GM12878 (cell line): ENCODE measurements at regions not wholly inside any gene's neighbourhood (a gene's known extent, or its start where the extent isn't known, plus 50 kb on each side); places are given as distances from the start of the nearest gene placed in this dataset.

Experiments
- EGR1 ChIP-seq, 2 experiments: IDR thresholded peaks; 1 replicate in 1 of 2; 2 replicates in 1 of 2; pipeline ENCODE4 v1.6.1; 2011 to 2012; ENCODE audit warnings: low read depth in 2 of 2, low read length in 2 of 2, borderline replicate concordance in 1 of 2, mild to moderate bottlenecking in 1 of 2, moderate library complexity in 1 of 2
- EZH2 ChIP-seq: IDR thresholded peaks from 2 replicates; pipeline ENCODE4 v1.6.1; 2012; ENCODE audit warnings: low read depth, mild to moderate bottlenecking, control low read depth, inconsistent platforms, low read length, borderline replicate concordance; ENCODE audit not compliant: control insufficient read depth
- JUND ChIP-seq: IDR thresholded peaks from 2 replicates; pipeline ENCODE4 v1.6.1; 2012; ENCODE audit warnings: low read depth, mild to moderate bottlenecking, low read length, improper control_type of control experiment, moderate library complexity
- POLR2A ChIP-seq: IDR thresholded peaks from 2 replicates; pipeline ENCODE4 v1.6.1; 2011; ENCODE audit warnings: low read depth, mild to moderate bottlenecking, low read length
- POLR2AphosphoS5 ChIP-seq: IDR thresholded peaks from 2 replicates; pipeline ENCODE4 v1.6.1; 2011; ENCODE audit warnings: mild to moderate bottlenecking, low read length, inconsistent platforms
- SUPT20H ChIP-seq: IDR thresholded peaks from 2 replicates; pipeline ENCODE4 v1.6.1; 2011; ENCODE audit warnings: low read depth, mild to moderate bottlenecking, low read length, moderate library complexity, borderline replicate concordance; ENCODE audit not compliant: control insufficient read depth
- SUZ12 ChIP-seq: fragments of 200-600 bp; sonication (generic); IDR thresholded peaks from one replicate; pipeline ENCODE4 v1.6.1; 2018; ENCODE audit warnings: antibody characterized with exemption, mild to moderate bottlenecking; ENCODE audit not compliant: unreplicated experiment
- TAF1 ChIP-seq: IDR thresholded peaks from 2 replicates; pipeline ENCODE4 v1.6.1; 2011; ENCODE audit warnings: mild to moderate bottlenecking, low read depth, low read length, borderline replicate concordance
- ZNF24 ChIP-seq: fragments of 450-650 bp; IDR thresholded peaks from 2 replicates; pipeline ENCODE4 v1.6.1; 2017; ENCODE audit warnings: antibody characterized with exemption, mild to moderate bottlenecking
- ZNF274 ChIP-seq: IDR thresholded peaks from one replicate; pipeline ENCODE4 v1.8.0; 2011; ENCODE audit not compliant: insufficient read length, insufficient read depth
- ZZZ3 ChIP-seq: IDR thresholded peaks from 2 replicates; pipeline ENCODE4 v1.6.1; 2011; ENCODE audit warnings: low read depth; ENCODE audit not compliant: control insufficient read depth, insufficient read length
- TF ChIP-seq, protein P1 (sequence below), 3 experiments: IDR thresholded peaks in 2 of 3; conservative IDR thresholded peaks in 1 of 3; 2 replicates each; pipeline ENCODE4 v1.5.1; 2011; ENCODE audit warnings: low read depth in 3 of 3, low read length in 3 of 3, mild to moderate bottlenecking in 3 of 3, control low read depth in 2 of 3, moderate library complexity in 2 of 3, inconsistent platforms in 1 of 3, mixed read lengths in 1 of 3; ENCODE audit not compliant: control insufficient read depth in 2 of 3, insufficient read depth in 1 of 3; ENCODE audit errors: extremely low read depth in 1 of 3
- TF ChIP-seq, protein P2 (sequence below): fragments of 450-650 bp; IDR thresholded peaks from 2 replicates; pipeline ENCODE4 v1.6.1; 2018; ENCODE audit warnings: borderline replicate concordance, mild to moderate bottlenecking; ENCODE audit not compliant: partially characterized antibody
- TF ChIP-seq, protein P3 (sequence below): IDR thresholded peaks from 2 replicates; pipeline ENCODE4 v1.6.1; 2011; ENCODE audit warnings: low read depth, mild to moderate bottlenecking, low read length, moderate library complexity, borderline replicate concordance; ENCODE audit errors: extremely low read depth

DNA sequence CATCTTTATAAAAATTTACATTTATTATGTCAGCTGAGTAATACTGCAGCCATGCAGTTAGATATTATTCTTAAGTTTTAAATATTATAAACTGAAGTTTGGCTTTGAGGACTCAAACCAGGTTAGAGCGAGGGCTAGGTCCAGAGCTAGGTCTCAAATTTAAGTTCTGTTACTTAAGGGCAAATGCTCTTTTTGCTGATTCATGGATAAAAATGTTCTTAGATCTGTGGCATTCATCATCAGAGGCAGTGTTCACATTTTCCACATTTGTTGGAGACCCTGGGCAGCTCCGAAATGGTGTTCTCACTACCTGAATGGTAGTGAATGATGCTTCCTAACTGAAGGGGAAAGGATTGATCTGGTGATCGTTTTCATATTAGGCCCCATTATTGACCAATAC is 121.4 kb upstream of the MB21D2 start:
- TF ChIP-seq, protein P1, sequence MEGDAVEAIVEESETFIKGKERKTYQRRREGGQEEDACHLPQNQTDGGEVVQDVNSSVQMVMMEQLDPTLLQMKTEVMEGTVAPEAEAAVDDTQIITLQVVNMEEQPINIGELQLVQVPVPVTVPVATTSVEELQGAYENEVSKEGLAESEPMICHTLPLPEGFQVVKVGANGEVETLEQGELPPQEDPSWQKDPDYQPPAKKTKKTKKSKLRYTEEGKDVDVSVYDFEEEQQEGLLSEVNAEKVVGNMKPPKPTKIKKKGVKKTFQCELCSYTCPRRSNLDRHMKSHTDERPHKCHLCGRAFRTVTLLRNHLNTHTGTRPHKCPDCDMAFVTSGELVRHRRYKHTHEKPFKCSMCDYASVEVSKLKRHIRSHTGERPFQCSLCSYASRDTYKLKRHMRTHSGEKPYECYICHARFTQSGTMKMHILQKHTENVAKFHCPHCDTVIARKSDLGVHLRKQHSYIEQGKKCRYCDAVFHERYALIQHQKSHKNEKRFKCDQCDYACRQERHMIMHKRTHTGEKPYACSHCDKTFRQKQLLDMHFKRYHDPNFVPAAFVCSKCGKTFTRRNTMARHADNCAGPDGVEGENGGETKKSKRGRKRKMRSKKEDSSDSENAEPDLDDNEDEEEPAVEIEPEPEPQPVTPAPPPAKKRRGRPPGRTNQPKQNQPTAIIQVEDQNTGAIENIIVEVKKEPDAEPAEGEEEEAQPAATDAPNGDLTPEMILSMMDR (IDR thresholded peaks at IDR 0.05 in 2 of 3, conservative IDR thresholded peaks at IDR 0.05 in 1 of 3; ENCODE audit: control insufficient read depth in 2 of 3, extremely low read depth in 1 of 3, insufficient read depth in 1 of 3, low read depth in 3 of 3, low read length in 3 of 3), result no peak
- TF ChIP-seq EZH2 (no peak), SUZ12 (no peak), POLR2AphosphoS5 (no peak), POLR2A (no peak), SUPT20H (no peak), ZNF24 (no peak), ZNF274 (no peak), TAF1 (no peak), JUND (no peak), EGR1 (IDR thresholded peaks at IDR 0.05; ENCODE audit: borderline replicate concordance in 1 of 2, low read depth in 2 of 2, low read length in 2 of 2) (no peak), ZZZ3 (no peak)
- TF ChIP-seq, protein P2, sequence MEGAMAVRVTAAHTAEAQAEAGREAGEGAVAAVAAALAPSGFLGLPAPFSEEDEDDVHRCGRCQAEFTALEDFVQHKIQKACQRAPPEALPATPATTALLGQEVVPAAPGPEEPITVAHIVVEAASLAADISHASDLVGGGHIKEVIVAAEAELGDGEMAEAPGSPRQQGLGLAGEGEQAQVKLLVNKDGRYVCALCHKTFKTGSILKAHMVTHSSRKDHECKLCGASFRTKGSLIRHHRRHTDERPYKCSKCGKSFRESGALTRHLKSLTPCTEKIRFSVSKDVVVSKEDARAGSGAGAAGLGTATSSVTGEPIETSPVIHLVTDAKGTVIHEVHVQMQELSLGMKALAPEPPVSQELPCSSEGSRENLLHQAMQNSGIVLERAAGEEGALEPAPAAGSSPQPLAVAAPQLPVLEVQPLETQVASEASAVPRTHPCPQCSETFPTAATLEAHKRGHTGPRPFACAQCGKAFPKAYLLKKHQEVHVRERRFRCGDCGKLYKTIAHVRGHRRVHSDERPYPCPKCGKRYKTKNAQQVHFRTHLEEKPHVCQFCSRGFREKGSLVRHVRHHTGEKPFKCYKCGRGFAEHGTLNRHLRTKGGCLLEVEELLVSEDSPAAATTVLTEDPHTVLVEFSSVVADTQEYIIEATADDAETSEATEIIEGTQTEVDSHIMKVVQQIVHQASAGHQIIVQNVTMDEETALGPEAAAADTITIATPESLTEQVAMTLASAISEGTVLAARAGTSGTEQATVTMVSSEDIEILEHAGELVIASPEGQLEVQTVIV, result no peak
- TF ChIP-seq, protein P3, sequence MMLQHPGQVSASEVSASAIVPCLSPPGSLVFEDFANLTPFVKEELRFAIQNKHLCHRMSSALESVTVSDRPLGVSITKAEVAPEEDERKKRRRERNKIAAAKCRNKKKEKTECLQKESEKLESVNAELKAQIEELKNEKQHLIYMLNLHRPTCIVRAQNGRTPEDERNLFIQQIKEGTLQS, result no peak
